IMR-90 (cell line): ENCODE measurements at regions not wholly inside any gene's neighbourhood (a gene's known extent, or its start where the extent isn't known, plus 50 kb on each side); places are given as distances from the start of the nearest gene placed in this dataset.

Experiments used
- ATAC-seq: fragments of 200-7000 bp; cut with Tn5 transposase; 2 replicates; pipeline ENCODE4 v1.9.1; 2020; ENCODE audit warnings: low read depth, mild to moderate bottlenecking, moderate library complexity
- BruUV-seq: library from RNA; stranded (reverse); fragments of 400-500 nt; replicated peaks from 2 replicates; lab custom pipeline; 2021; lab: Mats Ljungman, UMichigan
- CTCF ChIA-PET: fragments of 300-600 bp; formaldehyde crosslinking; extraction: SDS; loops from one replicate; lab custom pipeline; 2021; ENCODE audit warnings: antibody characterized with exemption; lab: Yijun Ruan, JAX
- POLR2A ChIA-PET: fragments of 300-600 bp; sonication (Branson Sonifier 250); formaldehyde crosslinking; loops from one replicate; lab custom pipeline; 2022; ENCODE audit warnings: antibody characterized with exemption; ENCODE audit not compliant: unreplicated experiment; lab: Charles Lee
- DNase-seq: peaks from one replicate; pipeline ENCODE4 v3.0.0; 2013
- H2AFZ ChIP-seq: replicated peaks from 2 replicates; pipeline ENCODE3; 2013; ENCODE audit warnings: low read length, mild to moderate bottlenecking; ENCODE audit not compliant: poor library complexity
- H2AK5ac ChIP-seq: 2 replicates; pipeline ENCODE4 v1.6.1; 2013; ENCODE audit warnings: low read depth, low read length, inconsistent platforms
- H2AK9ac ChIP-seq: replicated peaks from 2 replicates; pipeline ENCODE3; 2013; ENCODE audit warnings: mild to moderate bottlenecking, low read depth, low read length, moderate library complexity; ENCODE audit not compliant: poor library complexity
- H2BK120ac ChIP-seq: 2 replicates; pipeline ENCODE4 v1.6.1; 2013; ENCODE audit warnings: low read depth, low read length, inconsistent platforms
- H2BK15ac ChIP-seq: 3 replicates; pipeline ENCODE4 v1.6.1; 2013; ENCODE audit warnings: low read depth, low read length, inconsistent platforms
- H2BK20ac ChIP-seq: 2 replicates; pipeline ENCODE4 v1.6.1; 2013; ENCODE audit warnings: low read depth, mild to moderate bottlenecking, inconsistent platforms, low read length, moderate library complexity
- H2BK5ac ChIP-seq: 2 replicates; pipeline ENCODE4 v1.6.1; 2013; ENCODE audit warnings: mild to moderate bottlenecking, low read depth, low read length, inconsistent platforms; ENCODE audit not compliant: poor library complexity, severe bottlenecking
- H3K14ac ChIP-seq: replicated peaks from 2 replicates; pipeline ENCODE4 v1.6.1; 2013; ENCODE audit warnings: low read depth, low read length, inconsistent platforms
- H3K18ac ChIP-seq: 2 replicates; pipeline ENCODE4 v1.6.1; 2013; ENCODE audit warnings: low read depth, low read length, control low read depth
- H3K23ac ChIP-seq: 2 replicates; pipeline ENCODE4 v1.6.1; 2013; ENCODE audit warnings: low read depth, low read length, inconsistent platforms
- H3K27ac ChIP-seq: 2 replicates; pipeline ENCODE4 v1.5.1; 2013; ENCODE audit warnings: mild to moderate bottlenecking, control low read depth, low read length; ENCODE audit not compliant: insufficient read depth
- H3K27me3 ChIP-seq: 2 replicates; pipeline ENCODE4 v1.6.1; 2013; ENCODE audit warnings: low read length; ENCODE audit not compliant: control insufficient read depth, insufficient read depth
- H3K36me3 ChIP-seq: 2 replicates; pipeline ENCODE4 v1.6.1; 2013; ENCODE audit warnings: low read length, mixed read lengths; ENCODE audit not compliant: control insufficient read depth, insufficient read depth
- H3K4ac ChIP-seq: 2 replicates; pipeline ENCODE4 v1.6.1; 2013; ENCODE audit warnings: low read depth, low read length, inconsistent platforms
- H3K4me1 ChIP-seq: 2 replicates; pipeline ENCODE4 v1.6.1; 2013; ENCODE audit warnings: low read length, mixed read lengths; ENCODE audit not compliant: control insufficient read depth, insufficient read depth
- H3K4me2 ChIP-seq: 2 replicates; pipeline ENCODE4 v1.6.1; 2013; ENCODE audit warnings: low read depth, mild to moderate bottlenecking, control low read depth, low read length, moderate library complexity
- H3K4me3 ChIP-seq: 2 replicates; pipeline ENCODE4 v1.5.1; 2013; ENCODE audit warnings: low read depth, mild to moderate bottlenecking, control low read depth, low read length, moderate library complexity; ENCODE audit not compliant: insufficient read depth
- H3K56ac ChIP-seq: 2 replicates; pipeline ENCODE4 v1.6.1; 2013; ENCODE audit warnings: low read length, inconsistent platforms; ENCODE audit not compliant: insufficient read depth; ENCODE audit errors: extremely low read depth
- H3K79me1 ChIP-seq, 2 experiments: 2 replicates each; pipeline ENCODE4 v1.6.1; 2013; ENCODE audit warnings: low read length in 2 of 2, inconsistent platforms in 1 of 2, low read depth in 1 of 2
- H3K9ac ChIP-seq: 2 replicates; pipeline ENCODE4 v1.6.1; 2013; ENCODE audit warnings: low read depth, low read length, control low read depth
- H3K9me1 ChIP-seq: 2 replicates; pipeline ENCODE4 v1.6.1; 2013; ENCODE audit warnings: low read length, inconsistent platforms; ENCODE audit not compliant: insufficient read depth
- H3K9me3 ChIP-seq: 2 replicates; pipeline ENCODE4 v1.6.1; 2013; ENCODE audit warnings: low read length; ENCODE audit not compliant: control insufficient read depth, insufficient read depth
- H4K20me1 ChIP-seq: 2 replicates; pipeline ENCODE4 v1.6.1; 2013; ENCODE audit warnings: low read length, inconsistent platforms; ENCODE audit not compliant: insufficient read depth
- H4K5ac ChIP-seq: 2 replicates; pipeline ENCODE4 v1.6.1; 2013; ENCODE audit warnings: mild to moderate bottlenecking, low read depth, low read length, control low read depth
- H4K8ac ChIP-seq, 2 experiments: 2 replicates each; pipeline ENCODE4 v1.6.1; 2013; ENCODE audit warnings: low read depth in 2 of 2, low read length in 2 of 2, control low read depth in 1 of 2, inconsistent platforms in 1 of 2
- H4K91ac ChIP-seq: 2 replicates; pipeline ENCODE4 v1.6.1; 2013; ENCODE audit warnings: low read depth, low read length, inconsistent platforms; ENCODE audit not compliant: insufficient read depth
- CEBPB ChIP-seq: IDR thresholded peaks from 2 replicates; pipeline ENCODE4 v1.6.1; 2012; ENCODE audit warnings: low read depth, low read length, improper control_type of control experiment
- CHD1 ChIP-seq: IDR thresholded peaks from 2 replicates; pipeline ENCODE4 v1.6.1; 2012; ENCODE audit warnings: low read depth, low read length, improper control_type of control experiment
- FOS ChIP-seq: fragments of 150-350 bp; IDR thresholded peaks from 2 replicates; pipeline ENCODE4 v1.6.1; 2016; ENCODE audit warnings: low read depth, low read length
- MXI1 ChIP-seq: IDR thresholded peaks from 2 replicates; pipeline ENCODE4 v1.6.1; 2012; ENCODE audit warnings: low read depth, mild to moderate bottlenecking, low read length, moderate library complexity, borderline replicate concordance
- NFE2L2 ChIP-seq: fragments of 150-350 bp; IDR thresholded peaks from 2 replicates; pipeline ENCODE4 v1.6.1; 2016; ENCODE audit warnings: low read depth, mild to moderate bottlenecking, low read length
- POLR2A ChIP-seq: IDR thresholded peaks from 2 replicates; pipeline ENCODE4 v1.6.1; 2012; ENCODE audit warnings: mild to moderate bottlenecking, low read depth, low read length
- RAD21 ChIP-seq: IDR thresholded peaks from 2 replicates; pipeline ENCODE4 v1.6.1; 2012; ENCODE audit warnings: low read length, improper control_type of control experiment
- RCOR1 ChIP-seq: IDR thresholded peaks from 2 replicates; pipeline ENCODE4 v1.6.1; 2012; ENCODE audit warnings: mild to moderate bottlenecking, low read length, improper control_type of control experiment; ENCODE audit not compliant: insufficient replicate concordance
- RFX5 ChIP-seq: IDR thresholded peaks from 2 replicates; pipeline ENCODE4 v1.8.0; 2012; ENCODE audit warnings: low read depth, mild to moderate bottlenecking, low read length, moderate library complexity
- SMC3 ChIP-seq: fragments of 150-350 bp; IDR thresholded peaks from 2 replicates; pipeline ENCODE4 v1.6.1; 2016; ENCODE audit warnings: low read depth, mild to moderate bottlenecking, antibody characterized with exemption, low read length, moderate library complexity
- WGBS, 2 experiments: methylation state at CpG; one replicate each; pipeline versions ENCODE4 v1.1.5 to v1.1.7; 2013; ENCODE audit warnings: missing lambda C conversion rate in 2 of 2; ENCODE audit not compliant: insufficient read length in 1 of 2; ENCODE audit errors: extremely low coverage in 2 of 2; 5-methylcytosine and 5-hydroxymethylcytosine counted together
- dilution Hi-C: fragments of 300-500 bp; cut with HindIII; formaldehyde crosslinking; loops from one replicate; pipeline ENCODE4 v1.14.3; 2018; ENCODE audit warnings: low sequenced_read_pairs; ENCODE audit not compliant: unreplicated experiment
- in situ Hi-C: fragments of 300-500 bp; cut with MboI; formaldehyde crosslinking; loops from 3 replicates; pipeline ENCODE4 v1.14.3; 2019; ENCODE audit warnings: low sequenced_read_pairs, inconsistent platforms, mixed read lengths
- intact Hi-C: fragments of 100-400 bp; cut with micrococcal nuclease; formaldehyde crosslinking; loops from 2 replicates; pipeline ENCODE4 v1.10.0; 2022
- TF ChIP-seq, protein P1 (sequence below): fragments of 150-350 bp; IDR thresholded peaks from 2 replicates; pipeline ENCODE4 v1.6.1; 2016; ENCODE audit warnings: low read depth, mild to moderate bottlenecking, low read length, moderate library complexity, borderline replicate concordance
- TF ChIP-seq, protein P2 (sequence below): fragments of 150-350 bp; IDR thresholded peaks from 2 replicates; pipeline ENCODE4 v1.6.1; 2017; ENCODE audit warnings: mild to moderate bottlenecking, antibody characterized with exemption, low read length, low read depth

DNA sequence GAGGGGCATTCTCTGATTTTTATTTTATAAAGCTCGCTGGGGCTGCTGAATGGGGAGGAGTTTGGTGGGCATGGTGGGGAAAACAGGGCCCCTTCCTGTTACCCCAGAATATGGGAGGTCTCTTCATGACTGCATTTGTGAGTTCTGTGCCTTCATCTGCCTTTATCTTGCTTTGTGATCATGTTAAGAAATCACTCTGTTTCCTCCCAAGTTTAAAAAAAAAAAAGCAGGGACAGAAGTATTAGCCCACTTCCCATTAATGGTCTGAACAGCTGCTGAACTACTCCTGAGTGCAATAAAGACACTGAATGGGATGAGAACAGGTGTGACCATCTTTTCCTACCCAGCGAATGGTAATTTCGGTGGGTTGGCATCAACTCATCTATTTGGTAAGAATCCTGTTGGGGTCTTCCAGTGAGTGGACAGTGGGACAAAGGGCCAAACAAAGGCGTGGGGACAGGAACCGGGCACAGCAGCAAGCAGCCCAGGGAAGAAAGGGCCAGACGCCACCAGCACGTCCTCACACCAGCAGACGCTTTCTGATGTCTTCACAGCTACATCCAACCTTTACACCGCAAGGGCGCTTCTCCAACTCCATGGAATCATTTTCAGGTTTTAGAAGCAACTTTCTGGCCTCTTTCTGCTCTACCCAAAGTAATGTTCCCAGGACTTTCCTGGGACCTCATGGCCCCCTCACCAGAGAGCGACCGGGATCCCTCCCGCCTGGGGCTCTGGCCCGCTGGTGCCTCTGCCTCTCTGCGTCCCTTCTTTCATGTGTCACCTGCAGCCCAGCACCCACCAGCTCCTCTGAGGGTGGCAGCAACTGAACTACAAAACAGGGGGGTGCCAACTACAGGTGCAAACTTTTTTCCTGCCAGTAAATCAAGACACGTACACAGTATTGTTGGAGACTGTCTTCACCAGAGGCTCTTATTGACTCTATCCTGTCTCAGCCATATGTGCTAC, 160.2 kb downstream of the ADSS2 start:
- Histone ChIP-seq H3K4ac (no peak overlapping the region), H2BK20ac (no peak overlapping the region), H3K9ac (no peak overlapping the region), H2AK5ac (no peak overlapping the region), H2BK120ac (no peak overlapping the region), H3K9me3 (peaks cover 2% of the 10 kb centered on the region; the same call in 1 of the 2 replicates), H4K91ac (no peak overlapping the region), H3K14ac (no peak overlapping the region), H3K23ac (no peak overlapping the region), H3K56ac (no peak overlapping the region), H3K18ac (no peak overlapping the region), H3K27me3 (no peaks in the 10 kb centered on the region), H4K20me1 (no peaks in the 10 kb centered on the region), H3K9me1 (no peaks in the 10 kb centered on the region), H2BK15ac (no peak overlapping the region), H2BK5ac (no peak overlapping the region), H3K4me2 (no peak overlapping the region), H3K27ac (no peak overlapping the region), H4K8ac (no peak overlapping the region), H3K36me3 (no peaks in the 10 kb centered on the region), H2AK9ac (no peak overlapping the region), H3K4me1 (no peaks in the 10 kb centered on the region), H4K5ac (no peak overlapping the region), H3K4me3 (no peak overlapping the region), H3K79me1 (no peaks in the 10 kb centered on the region), H2AFZ (no peak overlapping the region)
- ChIA-PET CTCF (interaction anchor here (1.1 kb wide), 1 partner anchor 8 kb away, joined by 5 read pairs; no protein-coding TSS in a partner anchor), POLR2A (no interaction called here)
- BruUV-seq: no TSS peak
- DNase-seq (no peak), ATAC-seq (no peak)
- in situ Hi-C loops (loop anchor here (25.0 kb wide), 1 partner anchor 804 kb away; no protein-coding TSS in a partner anchor), dilution Hi-C loops (no loop called here), intact Hi-C loops (no loop called here)
- 97% methylated on average over 5 of the region's 16 CpGs; no CpG with 5 or more reads in 1 of the 2 experiments for WGBS, 2 experiments
- no peak for TF ChIP-seq SMC3
- TF ChIP-seq, protein P1, sequence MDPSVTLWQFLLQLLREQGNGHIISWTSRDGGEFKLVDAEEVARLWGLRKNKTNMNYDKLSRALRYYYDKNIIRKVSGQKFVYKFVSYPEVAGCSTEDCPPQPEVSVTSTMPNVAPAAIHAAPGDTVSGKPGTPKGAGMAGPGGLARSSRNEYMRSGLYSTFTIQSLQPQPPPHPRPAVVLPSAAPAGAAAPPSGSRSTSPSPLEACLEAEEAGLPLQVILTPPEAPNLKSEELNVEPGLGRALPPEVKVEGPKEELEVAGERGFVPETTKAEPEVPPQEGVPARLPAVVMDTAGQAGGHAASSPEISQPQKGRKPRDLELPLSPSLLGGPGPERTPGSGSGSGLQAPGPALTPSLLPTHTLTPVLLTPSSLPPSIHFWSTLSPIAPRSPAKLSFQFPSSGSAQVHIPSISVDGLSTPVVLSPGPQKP: no peak
- TF ChIP-seq, protein P2, sequence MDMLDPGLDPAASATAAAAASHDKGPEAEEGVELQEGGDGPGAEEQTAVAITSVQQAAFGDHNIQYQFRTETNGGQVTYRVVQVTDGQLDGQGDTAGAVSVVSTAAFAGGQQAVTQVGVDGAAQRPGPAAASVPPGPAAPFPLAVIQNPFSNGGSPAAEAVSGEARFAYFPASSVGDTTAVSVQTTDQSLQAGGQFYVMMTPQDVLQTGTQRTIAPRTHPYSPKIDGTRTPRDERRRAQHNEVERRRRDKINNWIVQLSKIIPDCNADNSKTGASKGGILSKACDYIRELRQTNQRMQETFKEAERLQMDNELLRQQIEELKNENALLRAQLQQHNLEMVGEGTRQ: no peak
- no peak for TF ChIP-seq MXI1
- no peak for TF ChIP-seq CEBPB
- no peak for TF ChIP-seq RFX5
- no peak for TF ChIP-seq RCOR1
- TF ChIP-seq NFE2L2: no peak
- no peak for TF ChIP-seq CHD1
- no peak for TF ChIP-seq POLR2A
- TF ChIP-seq RAD21: no peak
- TF ChIP-seq FOS: no peak
